Forelimb muscle (tissue), 1 donor: ENCODE measurements at regions not wholly inside any gene's neighbourhood (a gene's known extent, or its start where the extent isn't known, plus 50 kb on each side); places are given as distances from the start of the nearest gene placed in this dataset.

Source experiments
- DNase-seq: peaks from one replicate; pipeline ENCODE4 v3.0.0-alpha.2; 2013; ENCODE audit warnings: low read depth

- no peak for DNase-seq
These were observed 287.0 kb downstream of the GASK1B start for GRCh38 chr4:157885811-157886210.

GRCh38 chr4:157882901-157883300 is 289.9 kb downstream of the GASK1B start:
- no peak for DNase-seq

- DNase-seq = no peak
These were observed 292.1 kb downstream of the GASK1B start for GRCh38 chr4:157880761-157881160.

- no peak for DNase-seq
These were observed 318.0 kb downstream of the GASK1B start for GRCh38 chr4:157854819-157855218.

GRCh38 chr4:157840648-157841047 is 332.2 kb downstream of the GASK1B start:
- no peak for DNase-seq

- no peak for DNase-seq
These were observed 332.8 kb downstream of the GASK1B start for GRCh38 chr4:157840034-157840433.

- DNase-seq = no peak
These were observed 334.5 kb downstream of the GASK1B start for GRCh38 chr4:157838366-157838765.

- DNase-seq = no peak
These were observed 335.6 kb downstream of the GASK1B start for GRCh38 chr4:157837071-157837703.

GRCh38 chr4:157832596-157832995 is 340.2 kb downstream of the GASK1B start:
- no peak for DNase-seq

GRCh38 chr4:157824021-157824420 is 348.8 kb downstream of the GASK1B start:
- no peak for DNase-seq

- no peak for DNase-seq
These were observed 351.0 kb downstream of the GASK1B start for GRCh38 chr4:157821814-157822213.

- DNase-seq = no peak
These were observed 352.9 kb downstream of the GASK1B start for GRCh38 chr4:157819693-157820464.

- no peak for DNase-seq
These were observed 353.7 kb downstream of the GASK1B start for GRCh38 chr4:157818946-157819692.

- DNase-seq = no peak
These were observed 362.6 kb downstream of the GASK1B start for GRCh38 chr4:157810137-157810774.

- DNase-seq = no peak
These were observed 363.9 kb downstream of the GASK1B start for GRCh38 chr4:157808796-157809383.

- no peak for DNase-seq
These were observed 366.6 kb downstream of the GASK1B start for GRCh38 chr4:157806184-157806583.

- no peak for DNase-seq
These were observed 367.8 kb downstream of the GASK1B start for GRCh38 chr4:157804986-157805385.

GRCh38 chr4:157803845-157804521 is 368.8 kb downstream of the GASK1B start:
- DNase-seq = peak; percentile 9

GRCh38 chr4:157803421-157803820 is 369.4 kb downstream of the GASK1B start:
- no peak for DNase-seq

- DNase-seq = no peak
These were observed 377.3 kb downstream of the GASK1B start for GRCh38 chr4:157795495-157795894.

- no peak for DNase-seq
These were observed 380.1 kb downstream of the GASK1B start for GRCh38 chr4:157792716-157793115.
